ENCODE measurements at regions not wholly inside any gene's neighbourhood (a gene's known extent, or its start where the extent isn't known, plus 50 kb on each side); places are given as distances from the start of the nearest gene placed in this dataset.

DNA sequence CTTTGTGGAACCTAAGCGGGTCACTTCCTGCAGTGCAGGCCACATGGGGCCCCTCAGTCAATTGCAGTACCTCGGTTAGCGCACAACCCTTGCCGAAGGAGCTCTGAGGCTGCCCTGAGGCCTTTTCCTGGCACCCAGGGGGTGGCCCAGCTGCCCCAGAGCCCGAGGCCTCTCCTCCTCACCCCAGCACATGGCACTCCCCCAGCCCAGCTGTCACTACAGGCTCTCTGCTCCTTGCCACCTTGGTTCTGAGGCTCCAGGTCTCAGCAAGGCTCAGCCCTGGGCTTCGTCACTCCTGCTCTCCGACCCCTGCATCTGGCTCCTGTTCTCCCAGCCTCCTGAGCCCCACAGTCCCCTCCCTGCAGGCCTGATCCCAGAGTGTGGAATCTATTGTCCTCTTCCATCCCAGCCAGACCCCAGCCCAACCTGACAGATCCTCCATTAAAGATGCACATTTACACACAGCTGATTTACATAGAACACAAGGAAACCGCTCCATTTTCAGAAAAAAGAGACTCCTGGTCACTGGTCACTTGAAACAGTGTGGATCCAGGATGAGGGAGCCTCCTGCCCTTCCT, 192.8 kb upstream of the POU3F1 start:
- TF ChIP-seq GABPB1 (CRISPR knock-in tag; IDR thresholded peaks at IDR 0.05), result no peak
- no peak for TF ChIP-seq NFE2 (IDR thresholded peaks at IDR 0.05; ENCODE audit: low read depth)
- TF ChIP-seq HMGXB4 (CRISPR knock-in tag; IDR thresholded peaks at IDR 0.05), result no peak
- no peak for TF ChIP-seq ELK1 (CRISPR knock-in tag; IDR thresholded peaks at IDR 0.05)
- no peak for TF ChIP-seq STAT6 (CRISPR knock-in tag; IDR thresholded peaks at IDR 0.05)
- no peak for TF ChIP-seq ILF3 (IDR thresholded peaks at IDR 0.05; ENCODE audit: borderline replicate concordance)
- no peak for TF ChIP-seq NBN (IDR thresholded peaks at IDR 0.05; ENCODE audit: low read depth)
- TF ChIP-seq, protein P1, sequence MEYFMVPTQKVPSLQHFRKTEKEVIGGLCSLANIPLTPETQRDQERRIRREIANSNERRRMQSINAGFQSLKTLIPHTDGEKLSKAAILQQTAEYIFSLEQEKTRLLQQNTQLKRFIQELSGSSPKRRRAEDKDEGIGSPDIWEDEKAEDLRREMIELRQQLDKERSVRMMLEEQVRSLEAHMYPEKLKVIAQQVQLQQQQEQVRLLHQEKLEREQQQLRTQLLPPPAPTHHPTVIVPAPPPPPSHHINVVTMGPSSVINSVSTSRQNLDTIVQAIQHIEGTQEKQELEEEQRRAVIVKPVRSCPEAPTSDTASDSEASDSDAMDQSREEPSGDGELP (CRISPR knock-in tag; IDR thresholded peaks at IDR 0.05; ENCODE audit: borderline replicate concordance), result no peak
- TF ChIP-seq ZNF445 (CRISPR knock-in tag; IDR thresholded peaks at IDR 0.05; ENCODE audit: low read depth), result no peak
- TF ChIP-seq BRD9 (IDR thresholded peaks at IDR 0.05; ENCODE audit: low read depth, partially characterized antibody), result no peak
- no peak for TF ChIP-seq TARDBP (IDR thresholded peaks at IDR 0.05)
- no peak for TF ChIP-seq ZNF12 (CRISPR knock-in tag; IDR thresholded peaks at IDR 0.05)
- TF ChIP-seq ZHX1 (conservative IDR thresholded peaks at IDR 0.05; ENCODE audit: low read length), result no peak
- Histone ChIP-seq H3K9me3 (replicated peaks; ENCODE audit: control insufficient read depth, insufficient read depth, low read depth, low read length) (no peaks in the 10 kb centered on the region), H4K20me1 (replicated peaks; ENCODE audit: control insufficient read depth, insufficient read depth, low read length) (no peaks in the 10 kb centered on the region; the same call in 1 of the 2 replicates), H3K36me3 (ENCODE audit: control insufficient read depth, insufficient read depth, low read length) (no peaks in the 10 kb centered on the region), H3K4me3 (no peak overlapping the region), H3K27me3 (ENCODE audit: control insufficient read depth in 2 of 2, insufficient read depth in 2 of 2, low read length in 2 of 2) (peaks cover 11 to 43% of the 10 kb centered on the region in 2 experiments; a peak in 4 of 5 replicates), H3K4me2 (ENCODE audit: insufficient read depth, low read length) (no peak overlapping the region), H3K9ac (ENCODE audit: insufficient read depth in 1 of 2, low read depth in 2 of 2, low read length in 2 of 2) (peak overlapping the region in 1 of 2 experiments; percentile 14; a peak in 1 of 4 replicates), H3K27ac (ENCODE audit: extremely low read depth, low read depth, low read length) (no peak overlapping the region), H3K79me2 (ENCODE audit: control insufficient read depth, insufficient read depth, low read length) (no peaks in the 10 kb centered on the region), H3K9me1 (ENCODE audit: control insufficient read depth, insufficient read depth, low read length) (no peaks in the 10 kb centered on the region), H2AFZ (ENCODE audit: low read depth, low read length) (no peak overlapping the region), H3K4me1 (replicated peaks in 1 of 2; ENCODE audit: control insufficient read depth in 2 of 2, insufficient read depth in 2 of 2, low read length in 2 of 2) (peaks cover 3 to 6% of the 10 kb centered on the region in 2 experiments; a peak in 3 of 5 replicates)
- in situ Hi-C loops (cut with MboI), result no loop called here
- WGBS (ENCODE audit: insufficient coverage, low coverage, missing lambda C conversion rate), result 12% methylated on average over 8 of the region's 8 CpGs
- FAIRE-seq, result no peak
- ATAC-seq, result no peak
- BruUV-seq (replicated peaks), result no TSS peak
- POLR2A ChIA-PET, result interaction anchor here (0.7 to 1.6 kb wide), 3 partner anchors 10 to 582 kb away, joined by 3 to 4 read pairs (median 3); no protein-coding TSS in a partner anchor
- intact Hi-C loops (cut with micrococcal nuclease), result no loop called here
- no peak for DNase-seq (ENCODE audit: extremely low read depth in 1 of 4, low spot score in 3 of 4)
- CTCF ChIA-PET (ENCODE audit: low intra/inter-chr PET ratio), result no interaction called here

Measured in K562 (cell line).